ENCODE measurements at regions not wholly inside any gene's neighbourhood (a gene's known extent, or its start where the extent isn't known, plus 50 kb on each side); places are given as distances from the start of the nearest gene placed in this dataset.

- TF ChIP-seq, protein P1, sequence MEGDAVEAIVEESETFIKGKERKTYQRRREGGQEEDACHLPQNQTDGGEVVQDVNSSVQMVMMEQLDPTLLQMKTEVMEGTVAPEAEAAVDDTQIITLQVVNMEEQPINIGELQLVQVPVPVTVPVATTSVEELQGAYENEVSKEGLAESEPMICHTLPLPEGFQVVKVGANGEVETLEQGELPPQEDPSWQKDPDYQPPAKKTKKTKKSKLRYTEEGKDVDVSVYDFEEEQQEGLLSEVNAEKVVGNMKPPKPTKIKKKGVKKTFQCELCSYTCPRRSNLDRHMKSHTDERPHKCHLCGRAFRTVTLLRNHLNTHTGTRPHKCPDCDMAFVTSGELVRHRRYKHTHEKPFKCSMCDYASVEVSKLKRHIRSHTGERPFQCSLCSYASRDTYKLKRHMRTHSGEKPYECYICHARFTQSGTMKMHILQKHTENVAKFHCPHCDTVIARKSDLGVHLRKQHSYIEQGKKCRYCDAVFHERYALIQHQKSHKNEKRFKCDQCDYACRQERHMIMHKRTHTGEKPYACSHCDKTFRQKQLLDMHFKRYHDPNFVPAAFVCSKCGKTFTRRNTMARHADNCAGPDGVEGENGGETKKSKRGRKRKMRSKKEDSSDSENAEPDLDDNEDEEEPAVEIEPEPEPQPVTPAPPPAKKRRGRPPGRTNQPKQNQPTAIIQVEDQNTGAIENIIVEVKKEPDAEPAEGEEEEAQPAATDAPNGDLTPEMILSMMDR (IDR thresholded peaks at IDR 0.05), result no peak
- Mint-ChIP-seq H3K27me3 (no peaks in the 10 kb centered on the region), H3K4me3 (no peak overlapping the region), H3K27ac (no peak overlapping the region), H3K4me1 (ENCODE audit: low read depth) (no peaks in the 10 kb centered on the region), H3K36me3 (ENCODE audit: low read depth) (no peaks in the 10 kb centered on the region), H3K9me3 (no peaks in the 10 kb centered on the region)
- DNase-seq (no peak), ATAC-seq (no peak)
- intact Hi-C loops (cut with micrococcal nuclease), result no loop called here
- ChIA-PET POLR2A (no interaction called here), CTCF (no interaction called here)
Measured at GRCh38 chr16:80058214-80058613, 457.7 kb upstream of the MAF start.

GRCh38 chr16:80056324-80056723 is 455.8 kb upstream of the MAF start:
- Mint-ChIP-seq H3K4me3 (no peak overlapping the region), H3K27ac (no peak overlapping the region), H3K36me3 (ENCODE audit: low read depth) (no peaks in the 10 kb centered on the region), H3K27me3 (no peaks in the 10 kb centered on the region), H3K4me1 (ENCODE audit: low read depth) (no peaks in the 10 kb centered on the region), H3K9me3 (no peaks in the 10 kb centered on the region)
- intact Hi-C loops (cut with micrococcal nuclease), result no loop called here
- POLR2A ChIA-PET, result no interaction called here
- TF ChIP-seq, protein P1 (IDR thresholded peaks at IDR 0.05), result no peak
- DNase-seq (no peak), ATAC-seq (no peak)
- CTCF ChIA-PET, result no interaction called here

DNA sequence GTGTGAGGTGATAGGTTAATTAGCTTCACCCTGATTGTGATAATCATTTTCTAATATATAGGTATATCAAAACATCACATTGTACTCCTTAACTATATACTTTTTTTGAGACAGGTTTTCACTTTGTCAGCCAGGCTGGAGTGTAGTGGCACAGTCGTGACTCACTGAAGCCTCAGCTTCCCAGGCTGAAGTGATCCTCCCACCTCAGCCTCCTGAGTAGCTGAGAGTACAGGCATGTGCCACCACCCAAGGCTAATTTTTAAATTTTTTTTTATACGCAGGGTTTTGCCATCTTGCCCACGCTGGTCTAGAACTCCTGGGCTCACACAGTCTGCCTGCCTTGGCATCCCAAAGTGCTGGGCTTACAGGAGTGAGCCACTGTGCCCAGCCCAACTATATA is 455.3 kb upstream of the MAF start:
- Mint-ChIP-seq H3K4me1 (ENCODE audit: low read depth) (no peaks in the 10 kb centered on the region), H3K4me3 (no peak overlapping the region), H3K9me3 (no peaks in the 10 kb centered on the region), H3K27ac (no peak overlapping the region), H3K36me3 (ENCODE audit: low read depth) (no peaks in the 10 kb centered on the region), H3K27me3 (no peaks in the 10 kb centered on the region)
- intact Hi-C loops (cut with micrococcal nuclease), result no loop called here
- ATAC-seq (no peak), DNase-seq (no peak)
- ChIA-PET POLR2A (no interaction called here), CTCF (no interaction called here)
- TF ChIP-seq, protein P1 (IDR thresholded peaks at IDR 0.05), result no peak

DNA sequence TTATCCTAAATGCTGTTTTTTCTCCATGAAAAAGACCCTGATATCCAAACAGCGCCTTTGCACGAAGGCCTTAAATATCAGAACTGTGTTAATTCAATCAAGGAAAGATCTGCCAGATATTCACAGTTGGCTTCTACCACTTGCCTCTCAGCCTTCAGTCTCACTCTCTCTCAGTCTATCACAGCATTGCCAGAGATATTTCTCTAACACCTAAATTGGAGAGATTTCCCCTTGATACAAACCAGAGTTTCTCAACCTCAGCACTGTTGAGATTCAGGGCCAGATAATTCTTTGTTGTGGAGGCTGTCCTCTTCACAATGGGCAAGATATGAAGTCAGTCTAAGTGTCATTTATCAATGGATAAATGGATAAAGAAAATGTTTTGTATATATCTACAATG is 454.1 kb upstream of the MAF start:
- H3K36me3 Mint-ChIP-seq (ENCODE audit: low read depth), result no peaks in the 10 kb centered on the region
- ChIA-PET POLR2A (no interaction called here), CTCF (no interaction called here)
- DNase-seq, result no peak
- H3K27me3 Mint-ChIP-seq, result no peaks in the 10 kb centered on the region
- H3K9me3 Mint-ChIP-seq, result peaks cover 1% of the 10 kb centered on the region
- no peak overlapping the region for H3K27ac Mint-ChIP-seq
- TF ChIP-seq, protein P1 (IDR thresholded peaks at IDR 0.05), result no peak
- no peak overlapping the region for H3K4me3 Mint-ChIP-seq
- no peaks in the 10 kb centered on the region for H3K4me1 Mint-ChIP-seq (ENCODE audit: low read depth)
- no peak for ATAC-seq
- intact Hi-C loops (cut with micrococcal nuclease), result no loop called here

- CTCF ChIA-PET, result no interaction called here
Measured at GRCh38 chr16:80051040-80051439, 450.5 kb upstream of the MAF start.

More at GRCh38 chr16:80051040-80051439, 450.5 kb upstream of the MAF start:
- peaks cover 1% of the 10 kb centered on the region for H3K9me3 Mint-ChIP-seq
- POLR2A ChIA-PET, result interaction anchor here (1.2 kb wide), 1 partner anchor 13 kb away, joined by 3 read pairs; no protein-coding TSS in a partner anchor
- H3K27ac Mint-ChIP-seq, result no peak overlapping the region
- ATAC-seq, result no peak
- H3K4me3 Mint-ChIP-seq, result no peak overlapping the region
- no peak for DNase-seq
- no peaks in the 10 kb centered on the region for H3K4me1 Mint-ChIP-seq (ENCODE audit: low read depth)
- TF ChIP-seq, protein P1 (IDR thresholded peaks at IDR 0.05), result no peak
- intact Hi-C loops (cut with micrococcal nuclease), result no loop called here
- H3K36me3 Mint-ChIP-seq (ENCODE audit: low read depth), result no peaks in the 10 kb centered on the region
- H3K27me3 Mint-ChIP-seq, result no peaks in the 10 kb centered on the region
